GM12878 (cell line): ENCODE measurements at regions not wholly inside any gene's neighbourhood (a gene's known extent, or its start where the extent isn't known, plus 50 kb on each side); places are given as distances from the start of the nearest gene placed in this dataset.
"Not testable (repeated sequence)": the region's sequence is repeated elsewhere in the genome, so short reads cannot be mapped to it uniquely, and the experiment has no call there.

Source experiments
- ATAC-seq: fragments of 200-7000 bp; cut with Tn5 transposase; 3 replicates; pipeline ENCODE4 v1.9.1; 2020; ENCODE audit warnings: mild to moderate bottlenecking, moderate library complexity
- BruUV-seq: library from RNA; stranded (reverse); fragments of 400-500 nt; replicated peaks from 2 replicates; lab custom pipeline; 2021; lab: Mats Ljungman, UMichigan
- CTCF ChIA-PET: fragments of 300-600 bp; sonication (Branson Sonifier 250); formaldehyde crosslinking; extraction: SDS; loops from one replicate; lab custom pipeline; 2021; ENCODE audit warnings: inconsistent platforms; lab: Yijun Ruan, JAX
- POLR2A ChIA-PET: fragments of 350-600 bp; formaldehyde crosslinking; extraction: SDS; loops from one replicate; lab custom pipeline; 2021; ENCODE audit warnings: inconsistent platforms; lab: Charles Lee
- RAD21 ChIA-PET: fragments of 300-600 bp; sonication (Branson Sonifier 250); formaldehyde crosslinking; loops from one replicate; lab custom pipeline; 2023; ENCODE audit warnings: antibody characterized with exemption; ENCODE audit not compliant: unreplicated experiment; lab: Charles Lee
- SMC1A ChIA-PET: fragments of 300-600 bp; sonication (Branson Sonifier 250); formaldehyde crosslinking; loops from one replicate; lab custom pipeline; 2023; ENCODE audit not compliant: unreplicated experiment, uncharacterized antibody; lab: Charles Lee
- DNase-seq: peaks from one replicate; pipeline ENCODE4 v3.0.0-alpha.2; 2011; ENCODE audit warnings: low read depth, low spot score
- FAIRE-seq: peaks from 3 replicates; lab custom pipeline; 2011; peaks lifted over from hg19 to GRCh38; lab: Jason Lieb, UNC
- H2AFZ ChIP-seq: 2 replicates; pipeline ENCODE4 v1.6.0; 2011; ENCODE audit warnings: low read depth, low read length, control low read depth; ENCODE audit not compliant: control insufficient read depth
- H3K27ac ChIP-seq: 2 replicates; pipeline ENCODE4 v1.5.1; 2011; ENCODE audit warnings: control low read depth; ENCODE audit not compliant: control insufficient read depth, insufficient read depth
- H3K27me3 ChIP-seq, 2 experiments: replicated peaks in 1 of 2; 2 replicates each; pipeline versions ENCODE4 v1.6.0 to v1.6.1; 2011; ENCODE audit warnings: low read length in 1 of 2; ENCODE audit not compliant: control insufficient read depth in 2 of 2, insufficient read depth in 2 of 2
- H3K36me3 ChIP-seq, 2 experiments: 2 replicates each; pipeline ENCODE4 v1.5.1; 2011; ENCODE audit warnings: low read length in 1 of 2; ENCODE audit not compliant: control insufficient read depth in 2 of 2, insufficient read depth in 2 of 2
- H3K4me1 ChIP-seq: 2 replicates; pipeline ENCODE4 v1.6.1; 2011; ENCODE audit warnings: mild to moderate bottlenecking, low read length, moderate library complexity, mixed read lengths; ENCODE audit not compliant: control insufficient read depth, insufficient read depth
- H3K4me2 ChIP-seq: 2 replicates; pipeline ENCODE4 v1.6.0; 2011; ENCODE audit warnings: control low read depth; ENCODE audit not compliant: control insufficient read depth, insufficient read depth
- H3K4me3 ChIP-seq: fragments of 200-600 bp; sonication (generic); 2 replicates; pipeline ENCODE4 v1.5.1; 2016
- H3K79me2 ChIP-seq: 2 replicates; pipeline ENCODE4 v1.6.0; 2011; ENCODE audit warnings: low read length; ENCODE audit not compliant: control insufficient read depth, insufficient read depth
- H3K9ac ChIP-seq: 2 replicates; pipeline ENCODE4 v1.8.0; 2011; ENCODE audit warnings: low read length, control low read depth, mixed read lengths; ENCODE audit not compliant: control insufficient read depth, insufficient read depth
- H3K9me3 ChIP-seq: replicated peaks from 3 replicates; pipeline ENCODE4 v1.5.1; 2011; ENCODE audit warnings: mild to moderate bottlenecking, low read length; ENCODE audit not compliant: control insufficient read depth, insufficient read depth
- H4K20me1 ChIP-seq: 2 replicates; pipeline ENCODE4 v1.6.0; 2011; ENCODE audit not compliant: control insufficient read depth, insufficient read depth
- BCL11A ChIP-seq: IDR thresholded peaks from 2 replicates; pipeline ENCODE4 v1.6.1; 2011; ENCODE audit warnings: low read depth, low read length
- CEBPB ChIP-seq, 2 experiments: fragments of 150-350 bp in 1 of 2; IDR thresholded peaks; 2 replicates each; pipeline ENCODE4 v1.6.1; 2012 to 2014; ENCODE audit warnings: low read depth in 2 of 2, low read length in 2 of 2, borderline replicate concordance in 1 of 2, inconsistent platforms in 1 of 2
- CREB1 ChIP-seq: IDR thresholded peaks from 2 replicates; pipeline ENCODE4 v1.6.1; 2012; ENCODE audit warnings: low read depth, mild to moderate bottlenecking, inconsistent platforms
- EP300 ChIP-seq, 2 experiments: fragments of 150-350 bp in 1 of 2; IDR thresholded peaks; 2 replicates each; pipeline ENCODE4 v1.6.1; 2011 to 2012; ENCODE audit warnings: low read depth in 2 of 2, low read length in 2 of 2, borderline replicate concordance in 1 of 2, improper control_type of control experiment in 1 of 2, inconsistent platforms in 1 of 2; ENCODE audit not compliant: control insufficient read depth in 1 of 2
- IRF4 ChIP-seq: IDR thresholded peaks from 2 replicates; pipeline ENCODE4 v1.6.1; 2011; ENCODE audit warnings: low read depth, low read length
- POLR2AphosphoS5 ChIP-seq: IDR thresholded peaks from 2 replicates; pipeline ENCODE4 v1.6.1; 2011; ENCODE audit warnings: mild to moderate bottlenecking, low read length, inconsistent platforms
- RELB ChIP-seq: fragments of 450-650 bp; IDR thresholded peaks from 2 replicates; pipeline ENCODE4 v1.6.1; 2017; ENCODE audit warnings: low read depth, mild to moderate bottlenecking, moderate library complexity
- RUNX3 ChIP-seq: IDR thresholded peaks from 2 replicates; pipeline ENCODE4 v1.6.1; 2012; ENCODE audit warnings: low read length, inconsistent platforms
- SP1 ChIP-seq: IDR thresholded peaks from one replicate; pipeline ENCODE4 v1.6.1; 2011; ENCODE audit warnings: low read depth, low read length
- ZBED1 ChIP-seq: IDR thresholded peaks from 2 replicates; pipeline ENCODE4 v1.6.1; 2016; ENCODE audit warnings: borderline replicate concordance
- ZSCAN29 ChIP-seq: fragments of 450-650 bp; IDR thresholded peaks from 2 replicates; pipeline ENCODE4 v1.6.1; 2017; ENCODE audit warnings: mild to moderate bottlenecking, moderate library complexity
- WGBS: methylation state at CpG from one replicate; pipeline ENCODE4 v1.1.6; 2016; ENCODE audit warnings: low lambda C conversion rate; ENCODE audit not compliant: insufficient replicate concordance, insufficient coverage; ENCODE audit errors: missing lambda C conversion rate; 5-methylcytosine and 5-hydroxymethylcytosine counted together
- in situ Hi-C: fragments of 300-500 bp; cut with MboI; formaldehyde crosslinking; loops from 9 replicates; pipeline ENCODE4 v1.14.3; 2018; ENCODE audit warnings: mixed read lengths
- intact Hi-C: fragments of 100-400 bp; cut with micrococcal nuclease; formaldehyde crosslinking; loops from one replicate; pipeline ENCODE4 v1.14.2; 2022; ENCODE audit not compliant: unreplicated experiment
- TF ChIP-seq, protein P1 (sequence below): IDR thresholded peaks from 2 replicates; pipeline ENCODE4 v1.6.1; 2012; ENCODE audit warnings: low read depth, low read length, improper control_type of control experiment

DNA sequence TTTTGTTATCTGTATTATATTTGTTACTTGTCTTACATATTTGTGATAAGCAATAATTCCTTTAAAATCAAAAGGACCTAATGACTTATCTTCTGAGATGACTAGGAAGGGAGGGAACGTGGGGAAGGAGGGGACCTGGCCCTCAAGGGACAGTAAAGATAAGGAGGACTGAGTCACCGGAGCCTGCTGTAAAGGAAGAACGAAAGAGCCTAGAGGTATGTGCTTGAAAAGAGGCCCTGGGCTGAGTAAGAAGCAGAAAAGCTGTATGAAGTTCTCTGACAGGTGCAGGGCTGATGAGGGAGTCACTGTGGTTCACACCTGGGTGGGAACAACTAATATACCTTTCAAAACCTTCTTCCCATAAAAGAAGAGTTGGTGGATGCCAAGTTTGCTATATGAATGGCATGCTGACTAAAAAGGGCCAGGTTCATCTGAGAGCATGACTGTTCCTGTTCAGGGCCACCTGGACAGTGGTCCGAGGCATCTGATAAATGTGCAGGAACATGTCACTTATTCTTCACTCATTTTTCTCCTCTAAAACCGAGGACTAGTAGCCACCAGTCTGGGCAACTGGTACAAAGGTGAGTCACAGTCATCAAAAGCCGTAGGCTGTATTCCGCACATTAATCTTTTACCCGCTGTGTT is 111.3 kb downstream of the TNFAIP3 start (continued):
- no peak for TF ChIP-seq ZBED1
- no peak for TF ChIP-seq POLR2AphosphoS5
- no peak for TF ChIP-seq BCL11A
- TF ChIP-seq RELB = peak; percentile 41
- TF ChIP-seq, protein P1, sequence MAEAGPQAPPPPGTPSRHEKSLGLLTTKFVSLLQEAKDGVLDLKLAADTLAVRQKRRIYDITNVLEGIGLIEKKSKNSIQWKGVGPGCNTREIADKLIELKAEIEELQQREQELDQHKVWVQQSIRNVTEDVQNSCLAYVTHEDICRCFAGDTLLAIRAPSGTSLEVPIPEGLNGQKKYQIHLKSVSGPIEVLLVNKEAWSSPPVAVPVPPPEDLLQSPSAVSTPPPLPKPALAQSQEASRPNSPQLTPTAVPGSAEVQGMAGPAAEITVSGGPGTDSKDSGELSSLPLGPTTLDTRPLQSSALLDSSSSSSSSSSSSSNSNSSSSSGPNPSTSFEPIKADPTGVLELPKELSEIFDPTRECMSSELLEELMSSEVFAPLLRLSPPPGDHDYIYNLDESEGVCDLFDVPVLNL = no peak
- TF ChIP-seq RUNX3 = peak; percentile 58
- no peak for TF ChIP-seq CEBPB (IDR thresholded peaks at IDR 0.05; ENCODE audit: borderline replicate concordance in 1 of 2, low read depth in 2 of 2, low read length in 2 of 2)
- no peak for TF ChIP-seq IRF4
- no peak for TF ChIP-seq ZSCAN29
- no peak for TF ChIP-seq EP300 (IDR thresholded peaks at IDR 0.05; ENCODE audit: borderline replicate concordance in 1 of 2, control insufficient read depth in 1 of 2, low read depth in 2 of 2, low read length in 2 of 2)
- TF ChIP-seq CREB1 = no peak
- TF ChIP-seq SP1 = no peak

GRCh38 chr6:137979263-137979662 is 112.2 kb downstream of the TNFAIP3 start:
- H3K4me2 ChIP-seq, FAIRE-seq, BruUV-seq, H3K4me3 ChIP-seq, H2AFZ ChIP-seq, H4K20me1 ChIP-seq, H3K27ac ChIP-seq, ATAC-seq, H3K36me3 ChIP-seq, H3K9ac ChIP-seq, H3K9me3 ChIP-seq, H3K79me2 ChIP-seq, H3K27me3 ChIP-seq, DNase-seq, in situ Hi-C loops: not testable (repeated sequence)
- ChIA-PET CTCF (interaction anchor here (0.7 to 9.5 kb wide), 8 partner anchors 8 to 903 kb away, joined by 3 to 161 read pairs (median 4); no protein-coding TSS in a partner anchor), POLR2A (interaction anchor here (0.6 to 1.3 kb wide), 2 partner anchors 27 to 28 kb away, joined by 3 to 4 read pairs; no protein-coding TSS in a partner anchor), RAD21 (interaction anchor here (1.3 to 4.5 kb wide), 6 partner anchors 26 to 320 kb away, joined by 3 to 19 read pairs (median 4); no protein-coding TSS in a partner anchor), SMC1A (interaction anchor here (1.0 to 5.6 kb wide), 9 partner anchors 20 to 317 kb away, joined by 3 to 29 read pairs (median 5); partner anchors contain the start of gene TNFAIP3)
- intact Hi-C loops = loop anchor here (5.0 kb wide), 1 partner anchor 317 kb away; no protein-coding TSS in a partner anchor
- WGBS = 90% methylated on average over 6 of the region's 6 CpGs
- peaks cover 34% of the 10 kb centered on the region for H3K4me1 ChIP-seq
